ENCODE measurements at regions not wholly inside any gene's neighbourhood (a gene's known extent, or its start where the extent isn't known, plus 50 kb on each side); places are given as distances from the start of the nearest gene placed in this dataset.
"Not testable (repeated sequence)": the region's sequence is repeated elsewhere in the genome, so short reads cannot be mapped to it uniquely, and the experiment has no call there.

DNA sequence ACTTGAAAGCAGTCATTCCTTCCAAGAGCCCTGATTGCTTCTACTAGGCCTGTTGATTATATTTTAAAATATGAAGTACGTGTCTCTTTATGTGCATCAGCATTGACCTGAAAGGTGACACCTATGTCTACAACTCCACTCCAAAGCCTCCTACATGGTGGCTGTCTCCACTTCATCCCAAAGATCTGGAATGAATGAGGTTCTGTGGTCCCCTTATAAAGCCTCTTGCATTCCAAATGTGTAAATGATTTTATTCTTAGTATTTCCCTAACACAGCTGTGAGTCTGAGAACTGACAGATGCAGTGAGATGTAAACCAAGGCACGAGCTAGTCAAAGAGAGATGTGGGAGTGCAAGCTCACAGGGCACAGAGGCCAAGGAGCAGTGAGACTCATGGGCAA, 176.0 kb upstream of the SVIL start:
- Histone ChIP-seq H3K27ac (ENCODE audit: low read length) (peak overlapping the region; percentile 88), H3K9ac (ENCODE audit: low read depth, low read length) (no peak overlapping the region), H4K20me1 (ENCODE audit: insufficient read depth, low read length) (no peaks in the 10 kb centered on the region), H2AFZ (ENCODE audit: low read depth, low read length) (no peak overlapping the region; the same call in 1 of the 2 replicates), H3K36me3 (ENCODE audit: insufficient read depth, low read length) (no peaks in the 10 kb centered on the region), H3K27me3 (ENCODE audit: insufficient read depth, low read length, poor library complexity) (no peaks in the 10 kb centered on the region), H3K4me1 (ENCODE audit: insufficient read depth, low read length) (peaks cover 30% of the 10 kb centered on the region), H3K4me3 (ENCODE audit: low read depth in 1 of 2, low read length in 2 of 2) (no peak overlapping the region), H3K79me2 (ENCODE audit: insufficient read depth, low read length) (no peaks in the 10 kb centered on the region), H3K9me3 (ENCODE audit: insufficient read depth, low read length, severe bottlenecking) (no peaks in the 10 kb centered on the region), H3K4me2 (ENCODE audit: insufficient read depth, low read length) (no peak overlapping the region)
- DNase-seq (no peak), ATAC-seq (ENCODE audit: insufficient read depth, low read depth) (no peak)
- TF ChIP-seq, protein P1, sequence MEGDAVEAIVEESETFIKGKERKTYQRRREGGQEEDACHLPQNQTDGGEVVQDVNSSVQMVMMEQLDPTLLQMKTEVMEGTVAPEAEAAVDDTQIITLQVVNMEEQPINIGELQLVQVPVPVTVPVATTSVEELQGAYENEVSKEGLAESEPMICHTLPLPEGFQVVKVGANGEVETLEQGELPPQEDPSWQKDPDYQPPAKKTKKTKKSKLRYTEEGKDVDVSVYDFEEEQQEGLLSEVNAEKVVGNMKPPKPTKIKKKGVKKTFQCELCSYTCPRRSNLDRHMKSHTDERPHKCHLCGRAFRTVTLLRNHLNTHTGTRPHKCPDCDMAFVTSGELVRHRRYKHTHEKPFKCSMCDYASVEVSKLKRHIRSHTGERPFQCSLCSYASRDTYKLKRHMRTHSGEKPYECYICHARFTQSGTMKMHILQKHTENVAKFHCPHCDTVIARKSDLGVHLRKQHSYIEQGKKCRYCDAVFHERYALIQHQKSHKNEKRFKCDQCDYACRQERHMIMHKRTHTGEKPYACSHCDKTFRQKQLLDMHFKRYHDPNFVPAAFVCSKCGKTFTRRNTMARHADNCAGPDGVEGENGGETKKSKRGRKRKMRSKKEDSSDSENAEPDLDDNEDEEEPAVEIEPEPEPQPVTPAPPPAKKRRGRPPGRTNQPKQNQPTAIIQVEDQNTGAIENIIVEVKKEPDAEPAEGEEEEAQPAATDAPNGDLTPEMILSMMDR (IDR thresholded peaks at IDR 0.05; ENCODE audit: borderline replicate concordance, extremely low read depth, low read length, poor library complexity, severe bottlenecking), result no peak
- TF ChIP-seq EZH2 (IDR thresholded peaks at IDR 0.05; ENCODE audit: borderline replicate concordance, low read depth, low read length, severe bottlenecking), result no peak

DNA sequence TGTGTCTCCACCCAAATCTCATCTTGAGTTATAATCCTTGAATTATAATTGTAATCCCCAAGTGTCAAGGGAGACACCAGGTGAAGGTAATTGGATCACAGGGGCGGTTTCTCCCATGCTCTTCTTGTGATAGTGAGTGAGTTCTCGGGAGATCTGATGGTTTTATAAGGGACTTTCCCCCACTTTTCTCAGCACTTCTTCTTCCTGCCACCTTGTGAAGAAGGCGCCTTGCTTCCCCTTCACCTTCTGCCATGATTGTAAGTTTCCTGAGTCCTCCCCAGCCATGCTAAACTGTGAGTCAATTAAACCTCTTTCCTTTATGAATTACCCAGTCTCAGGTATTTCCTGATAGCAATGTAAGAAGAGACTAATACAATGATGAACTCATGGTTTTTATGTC, 175.5 kb upstream of the SVIL start:
- not testable (repeated sequence) for ATAC-seq (ENCODE audit: insufficient read depth, low read depth); H3K27ac ChIP-seq (ENCODE audit: low read length); H3K4me2 ChIP-seq (ENCODE audit: insufficient read depth, low read length); H3K79me2 ChIP-seq (ENCODE audit: insufficient read depth, low read length); H3K27me3 ChIP-seq (ENCODE audit: insufficient read depth, low read length, poor library complexity); H4K20me1 ChIP-seq (ENCODE audit: insufficient read depth, low read length); H3K9ac ChIP-seq (ENCODE audit: low read depth, low read length); H3K36me3 ChIP-seq (ENCODE audit: insufficient read depth, low read length); DNase-seq; H2AFZ ChIP-seq (ENCODE audit: low read depth, low read length); H3K9me3 ChIP-seq (ENCODE audit: insufficient read depth, low read length, severe bottlenecking); H3K4me3 ChIP-seq (ENCODE audit: low read depth in 1 of 2, low read length in 2 of 2)
- peaks cover 30% of the 10 kb centered on the region for H3K4me1 ChIP-seq (ENCODE audit: insufficient read depth, low read length)

DNA sequence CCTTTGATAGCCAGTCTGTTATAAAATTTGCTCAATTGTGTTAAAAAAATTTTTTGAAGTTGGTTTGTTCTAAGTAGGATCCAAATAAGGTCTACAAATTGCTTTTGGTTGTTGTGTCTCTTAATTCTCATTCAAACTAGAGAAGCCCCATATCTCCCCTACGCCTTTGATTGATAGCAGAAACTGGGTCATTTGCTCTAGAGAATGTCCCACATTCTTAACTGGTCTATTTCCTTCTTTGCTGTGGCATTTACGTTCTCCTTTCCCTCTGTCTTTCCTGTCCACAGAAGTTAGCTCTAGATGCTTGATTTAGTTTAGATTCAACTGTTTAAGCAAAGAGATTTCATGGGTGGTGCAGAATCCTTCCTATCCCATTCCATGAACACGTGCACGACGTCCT, 174.6 kb upstream of the SVIL start:
- peaks cover 38% of the 10 kb centered on the region for H3K4me1 ChIP-seq (ENCODE audit: insufficient read depth, low read length)

DNA sequence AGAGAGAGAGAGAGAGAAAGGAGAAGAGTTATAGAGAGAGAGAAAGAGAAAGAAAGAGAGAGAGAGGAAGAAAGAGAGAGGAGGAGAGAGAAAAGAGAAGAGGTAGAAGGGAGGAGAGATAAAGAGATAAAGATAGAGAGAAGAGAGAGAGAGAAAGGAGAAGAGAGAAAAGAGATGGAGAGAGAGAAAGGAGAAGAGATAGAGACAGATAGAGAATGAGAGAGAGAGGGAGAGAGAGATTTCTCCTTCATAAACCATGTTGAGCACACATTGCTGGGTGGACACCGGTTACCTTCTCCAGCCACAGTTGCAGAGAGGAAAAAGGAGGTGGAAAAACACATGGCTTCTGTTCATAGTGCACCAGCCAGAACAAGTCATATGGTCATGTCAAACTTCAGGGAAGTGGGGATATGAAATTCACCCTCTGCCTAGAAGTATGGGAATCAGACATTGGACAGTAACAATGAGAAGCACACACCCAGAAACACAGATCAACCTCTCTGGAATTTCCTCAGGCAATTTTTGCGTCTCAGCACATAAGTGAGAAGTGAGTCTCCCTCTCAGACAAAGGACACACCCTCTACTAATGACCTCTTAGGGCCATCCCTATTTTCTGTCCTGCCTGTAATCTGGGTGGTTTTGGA, 172.5 kb upstream of the SVIL start:
- Histone ChIP-seq H3K4me2 (ENCODE audit: insufficient read depth, low read length) (no peak overlapping the region), H3K36me3 (ENCODE audit: insufficient read depth, low read length) (no peaks in the 10 kb centered on the region), H3K4me1 (ENCODE audit: insufficient read depth, low read length) (peaks cover 46% of the 10 kb centered on the region), H2AFZ (ENCODE audit: low read depth, low read length) (no peak overlapping the region), H3K9ac (ENCODE audit: low read depth, low read length) (no peak overlapping the region), H3K4me3 (ENCODE audit: low read depth in 1 of 2, low read length in 2 of 2) (no peak overlapping the region), H3K27me3 (ENCODE audit: insufficient read depth, low read length, poor library complexity) (no peaks in the 10 kb centered on the region), H3K79me2 (ENCODE audit: insufficient read depth, low read length) (no peaks in the 10 kb centered on the region), H3K9me3 (ENCODE audit: insufficient read depth, low read length, severe bottlenecking) (peaks cover 2% of the 10 kb centered on the region), H4K20me1 (ENCODE audit: insufficient read depth, low read length) (no peaks in the 10 kb centered on the region), H3K27ac (ENCODE audit: low read length) (no peak overlapping the region)
- TF ChIP-seq, protein P1 (IDR thresholded peaks at IDR 0.05; ENCODE audit: borderline replicate concordance, extremely low read depth, low read length, poor library complexity, severe bottlenecking), result no peak
- no peak for TF ChIP-seq EZH2 (IDR thresholded peaks at IDR 0.05; ENCODE audit: borderline replicate concordance, low read depth, low read length, severe bottlenecking)
- ATAC-seq (ENCODE audit: insufficient read depth, low read depth) (no peak), DNase-seq (no peak)

More for the DNA sequence above, 174.6 kb upstream of the SVIL start:
- no peak overlapping the region for H3K4me3 ChIP-seq (ENCODE audit: low read depth in 1 of 2, low read length in 2 of 2)
- H3K27ac ChIP-seq (ENCODE audit: low read length), result no peak overlapping the region
- no peak for DNase-seq
- peaks cover 2% of the 10 kb centered on the region for H3K9me3 ChIP-seq (ENCODE audit: insufficient read depth, low read length, severe bottlenecking)
- H3K27me3 ChIP-seq (ENCODE audit: insufficient read depth, low read length, poor library complexity), result no peaks in the 10 kb centered on the region
- H3K9ac ChIP-seq (ENCODE audit: low read depth, low read length), result no peak overlapping the region
- ATAC-seq (ENCODE audit: insufficient read depth, low read depth), result no peak
- no peak overlapping the region for H3K4me2 ChIP-seq (ENCODE audit: insufficient read depth, low read length)
- no peaks in the 10 kb centered on the region for H4K20me1 ChIP-seq (ENCODE audit: insufficient read depth, low read length)
- TF ChIP-seq, protein P1 (IDR thresholded peaks at IDR 0.05; ENCODE audit: borderline replicate concordance, extremely low read depth, low read length, poor library complexity, severe bottlenecking), result no peak
- no peak for TF ChIP-seq EZH2 (IDR thresholded peaks at IDR 0.05; ENCODE audit: borderline replicate concordance, low read depth, low read length, severe bottlenecking)
- no peaks in the 10 kb centered on the region for H3K79me2 ChIP-seq (ENCODE audit: insufficient read depth, low read length)
- no peaks in the 10 kb centered on the region for H3K36me3 ChIP-seq (ENCODE audit: insufficient read depth, low read length)
- H2AFZ ChIP-seq (ENCODE audit: low read depth, low read length), result no peak overlapping the region

Data from DND-41 (cell line).